ENCODE measurements at regions not wholly inside any gene's neighbourhood (a gene's known extent, or its start where the extent isn't known, plus 50 kb on each side); places are given as distances from the start of the nearest gene placed in this dataset.

DNA sequence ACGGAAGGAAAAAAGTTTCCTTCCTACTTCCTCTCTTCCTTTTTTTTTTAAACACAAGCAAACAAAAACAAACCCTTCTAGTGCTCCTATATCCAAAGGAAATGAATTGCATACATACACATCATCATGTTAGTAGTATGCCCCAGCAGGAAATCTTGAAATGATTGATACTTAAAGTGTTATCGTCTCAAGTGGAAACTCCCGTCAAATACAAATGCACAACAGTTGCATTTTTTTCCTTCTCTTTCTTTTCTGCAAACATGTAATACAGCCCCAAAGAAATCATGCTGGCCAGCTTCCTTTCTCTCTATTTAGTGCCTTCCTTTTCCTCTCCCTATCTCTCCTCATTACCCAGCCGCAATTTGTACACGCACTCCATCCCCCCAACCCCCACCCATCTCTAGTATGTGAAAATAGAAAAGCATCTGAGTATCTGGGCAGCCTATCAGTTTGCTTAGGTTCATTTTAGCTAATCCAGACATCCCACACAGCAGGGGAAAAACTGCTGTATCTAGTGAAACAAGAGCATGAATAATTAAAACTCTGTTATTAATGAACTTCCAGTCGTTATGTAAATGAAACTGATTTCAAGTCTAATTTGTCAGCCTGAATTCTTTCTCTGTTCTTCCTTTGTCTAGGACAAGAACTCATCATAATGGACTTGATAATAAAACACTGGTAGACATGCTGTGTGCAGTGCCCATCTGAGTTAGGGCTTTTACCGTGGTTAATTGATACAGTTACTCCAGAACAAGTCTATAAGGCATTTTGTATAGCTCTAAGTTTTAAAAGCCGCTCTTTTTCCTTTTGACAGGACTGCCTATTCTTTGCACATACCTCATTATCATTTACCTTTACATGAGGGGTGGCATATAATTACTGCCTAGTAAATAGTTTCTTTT lies 336.5 kb upstream of the ADGRL2 start:
- TF ChIP-seq RAD21 (IDR thresholded peaks at IDR 0.05; ENCODE audit: low read depth) (no peak), EGR1 (IDR thresholded peaks at IDR 0.05) (no peak), EP300 (IDR thresholded peaks at IDR 0.05; ENCODE audit: borderline replicate concordance) (no peak)
- TF ChIP-seq, protein P1, sequence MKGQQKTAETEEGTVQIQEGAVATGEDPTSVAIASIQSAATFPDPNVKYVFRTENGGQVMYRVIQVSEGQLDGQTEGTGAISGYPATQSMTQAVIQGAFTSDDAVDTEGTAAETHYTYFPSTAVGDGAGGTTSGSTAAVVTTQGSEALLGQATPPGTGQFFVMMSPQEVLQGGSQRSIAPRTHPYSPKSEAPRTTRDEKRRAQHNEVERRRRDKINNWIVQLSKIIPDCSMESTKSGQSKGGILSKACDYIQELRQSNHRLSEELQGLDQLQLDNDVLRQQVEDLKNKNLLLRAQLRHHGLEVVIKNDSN (IDR thresholded peaks at IDR 0.05), result no peak

DNA sequence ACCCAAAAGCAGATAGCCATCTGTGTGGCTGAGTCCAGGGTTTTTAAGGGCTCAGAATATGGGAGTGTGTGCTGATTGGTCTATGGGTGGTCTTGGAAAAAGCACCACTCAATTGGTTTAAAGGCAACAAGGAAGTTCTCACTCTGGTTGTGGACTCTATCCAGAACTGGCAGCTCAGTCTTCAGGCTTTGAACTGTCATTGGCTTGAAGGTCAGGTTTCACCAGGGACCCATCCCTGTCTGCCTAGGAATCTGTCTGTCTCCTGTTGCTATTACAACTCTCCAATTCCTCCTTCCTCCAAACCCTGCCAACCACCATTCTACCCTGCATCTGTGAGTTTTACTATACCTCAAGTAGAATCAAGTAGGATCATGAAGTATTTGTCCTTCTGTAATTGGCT lies 341.7 kb upstream of the ADGRL2 start:
- TF ChIP-seq, protein P1 (IDR thresholded peaks at IDR 0.05), result no peak
- TF ChIP-seq TEAD4 (IDR thresholded peaks at IDR 0.05) (no peak), EP300 (IDR thresholded peaks at IDR 0.05; ENCODE audit: borderline replicate concordance) (no peak), ZBTB7A (IDR thresholded peaks at IDR 0.05; ENCODE audit: low read depth) (no peak), CEBPB (IDR thresholded peaks at IDR 0.05) (no peak), EGR1 (IDR thresholded peaks at IDR 0.05) (no peak), CREB1 (IDR thresholded peaks at IDR 0.05; ENCODE audit: low read depth) (no peak)
- TF ChIP-seq, protein P2, sequence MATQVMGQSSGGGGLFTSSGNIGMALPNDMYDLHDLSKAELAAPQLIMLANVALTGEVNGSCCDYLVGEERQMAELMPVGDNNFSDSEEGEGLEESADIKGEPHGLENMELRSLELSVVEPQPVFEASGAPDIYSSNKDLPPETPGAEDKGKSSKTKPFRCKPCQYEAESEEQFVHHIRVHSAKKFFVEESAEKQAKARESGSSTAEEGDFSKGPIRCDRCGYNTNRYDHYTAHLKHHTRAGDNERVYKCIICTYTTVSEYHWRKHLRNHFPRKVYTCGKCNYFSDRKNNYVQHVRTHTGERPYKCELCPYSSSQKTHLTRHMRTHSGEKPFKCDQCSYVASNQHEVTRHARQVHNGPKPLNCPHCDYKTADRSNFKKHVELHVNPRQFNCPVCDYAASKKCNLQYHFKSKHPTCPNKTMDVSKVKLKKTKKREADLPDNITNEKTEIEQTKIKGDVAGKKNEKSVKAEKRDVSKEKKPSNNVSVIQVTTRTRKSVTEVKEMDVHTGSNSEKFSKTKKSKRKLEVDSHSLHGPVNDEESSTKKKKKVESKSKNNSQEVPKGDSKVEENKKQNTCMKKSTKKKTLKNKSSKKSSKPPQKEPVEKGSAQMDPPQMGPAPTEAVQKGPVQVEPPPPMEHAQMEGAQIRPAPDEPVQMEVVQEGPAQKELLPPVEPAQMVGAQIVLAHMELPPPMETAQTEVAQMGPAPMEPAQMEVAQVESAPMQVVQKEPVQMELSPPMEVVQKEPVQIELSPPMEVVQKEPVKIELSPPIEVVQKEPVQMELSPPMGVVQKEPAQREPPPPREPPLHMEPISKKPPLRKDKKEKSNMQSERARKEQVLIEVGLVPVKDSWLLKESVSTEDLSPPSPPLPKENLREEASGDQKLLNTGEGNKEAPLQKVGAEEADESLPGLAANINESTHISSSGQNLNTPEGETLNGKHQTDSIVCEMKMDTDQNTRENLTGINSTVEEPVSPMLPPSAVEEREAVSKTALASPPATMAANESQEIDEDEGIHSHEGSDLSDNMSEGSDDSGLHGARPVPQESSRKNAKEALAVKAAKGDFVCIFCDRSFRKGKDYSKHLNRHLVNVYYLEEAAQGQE (IDR thresholded peaks at IDR 0.05; ENCODE audit: low read depth), result no peak

DNA sequence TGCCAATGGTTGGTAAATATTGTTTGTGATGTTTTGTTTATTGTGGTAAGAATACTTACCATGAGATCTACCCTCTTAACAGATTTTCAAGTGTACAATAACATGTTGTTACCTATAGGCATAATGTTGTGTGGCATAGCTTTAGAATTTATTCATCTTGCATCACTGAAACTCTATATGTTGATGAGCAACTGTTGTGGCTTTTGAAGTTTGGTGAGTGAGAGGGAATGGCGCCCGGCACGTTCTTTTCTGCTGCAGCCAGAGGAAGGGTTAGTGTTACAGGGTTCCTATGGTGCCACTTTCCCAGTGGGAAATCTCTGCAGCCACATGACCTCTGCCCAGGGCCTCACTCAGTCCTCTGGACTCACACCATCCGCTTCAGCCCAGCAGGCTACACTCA lies 342.5 kb upstream of the ADGRL2 start:
- TF ChIP-seq RAD21 (IDR thresholded peaks at IDR 0.05; ENCODE audit: low read depth), result no peak
- no peak for TF ChIP-seq NFIC (IDR thresholded peaks at IDR 0.05)
- TF ChIP-seq CREB1 (IDR thresholded peaks at IDR 0.05; ENCODE audit: low read depth), result no peak
- TF ChIP-seq TCF12 (IDR thresholded peaks at IDR 0.05; ENCODE audit: low read depth), result no peak
- TF ChIP-seq, protein P2 (IDR thresholded peaks at IDR 0.05; ENCODE audit: low read depth), result no peak
- TF ChIP-seq EGR1 (IDR thresholded peaks at IDR 0.05), result no peak
- no peak for TF ChIP-seq TEAD4 (IDR thresholded peaks at IDR 0.05)
- TF ChIP-seq ZBTB7A (IDR thresholded peaks at IDR 0.05; ENCODE audit: low read depth), result no peak
- TF ChIP-seq CEBPB (IDR thresholded peaks at IDR 0.05), result no peak
- no peak for TF ChIP-seq YY1 (IDR thresholded peaks at IDR 0.05; ENCODE audit: low read depth)
- no peak for TF ChIP-seq FOXM1 (IDR thresholded peaks at IDR 0.05; ENCODE audit: borderline replicate concordance, low read depth)
- TF ChIP-seq, protein P1 (IDR thresholded peaks at IDR 0.05), result no peak
- TF ChIP-seq, protein P3, sequence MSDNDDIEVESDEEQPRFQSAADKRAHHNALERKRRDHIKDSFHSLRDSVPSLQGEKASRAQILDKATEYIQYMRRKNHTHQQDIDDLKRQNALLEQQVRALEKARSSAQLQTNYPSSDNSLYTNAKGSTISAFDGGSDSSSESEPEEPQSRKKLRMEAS (IDR thresholded peaks at IDR 0.05), result no peak
- TF ChIP-seq TAF1 (IDR thresholded peaks at IDR 0.05; ENCODE audit: low read depth), result no peak
- TF ChIP-seq EP300 (IDR thresholded peaks at IDR 0.05; ENCODE audit: borderline replicate concordance), result no peak

DNA sequence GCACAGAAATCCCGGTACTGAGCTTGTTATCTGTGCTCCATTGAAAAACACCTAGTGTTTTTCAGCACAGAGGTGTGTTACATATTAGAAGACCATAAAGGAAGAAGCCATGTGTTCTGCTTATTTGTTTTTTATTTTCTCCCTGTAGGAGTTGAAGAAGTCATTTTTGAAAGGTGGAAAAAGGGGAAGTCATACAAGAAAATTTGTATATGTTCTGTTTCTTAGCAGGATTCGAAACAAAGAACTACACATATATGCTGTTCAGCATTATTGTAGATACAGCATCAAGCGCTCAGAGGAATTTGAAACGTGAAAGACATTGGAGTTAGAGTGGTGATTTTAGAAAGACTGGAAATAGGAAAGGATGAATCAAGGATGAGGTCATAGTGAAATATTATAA lies 345.3 kb upstream of the ADGRL2 start:
- TF ChIP-seq RAD21 (IDR thresholded peaks at IDR 0.05; ENCODE audit: low read depth) (no peak), EGR1 (IDR thresholded peaks at IDR 0.05) (no peak), EP300 (IDR thresholded peaks at IDR 0.05; ENCODE audit: borderline replicate concordance) (no peak), TCF12 (IDR thresholded peaks at IDR 0.05; ENCODE audit: low read depth) (no peak), CEBPB (IDR thresholded peaks at IDR 0.05) (no peak), TEAD4 (IDR thresholded peaks at IDR 0.05) (no peak), TAF1 (IDR thresholded peaks at IDR 0.05; ENCODE audit: low read depth) (no peak), NFIC (IDR thresholded peaks at IDR 0.05) (no peak), FOXM1 (IDR thresholded peaks at IDR 0.05; ENCODE audit: borderline replicate concordance, low read depth) (no peak), YY1 (IDR thresholded peaks at IDR 0.05; ENCODE audit: low read depth) (no peak), CREB1 (IDR thresholded peaks at IDR 0.05; ENCODE audit: low read depth) (no peak), ZBTB7A (IDR thresholded peaks at IDR 0.05; ENCODE audit: low read depth) (no peak)
- TF ChIP-seq, protein P3 (IDR thresholded peaks at IDR 0.05), result no peak
- TF ChIP-seq, protein P2 (IDR thresholded peaks at IDR 0.05; ENCODE audit: low read depth), result no peak
- TF ChIP-seq, protein P1 (IDR thresholded peaks at IDR 0.05), result no peak
